Fibroblast of skin of left biceps (primary cell): ENCODE measurements at regions not wholly inside any gene's neighbourhood (a gene's known extent, or its start where the extent isn't known, plus 50 kb on each side); places are given as distances from the start of the nearest gene placed in this dataset.
"Not testable (repeated sequence)": the region's sequence is repeated elsewhere in the genome, so short reads cannot be mapped to it uniquely, and the experiment has no call there.

Experiments
- DNase-seq, 2 experiments: peaks; one replicate each; pipeline ENCODE4 v3.0.0-alpha.2; 2013; ENCODE audit warnings: low read depth in 2 of 2

DNA sequence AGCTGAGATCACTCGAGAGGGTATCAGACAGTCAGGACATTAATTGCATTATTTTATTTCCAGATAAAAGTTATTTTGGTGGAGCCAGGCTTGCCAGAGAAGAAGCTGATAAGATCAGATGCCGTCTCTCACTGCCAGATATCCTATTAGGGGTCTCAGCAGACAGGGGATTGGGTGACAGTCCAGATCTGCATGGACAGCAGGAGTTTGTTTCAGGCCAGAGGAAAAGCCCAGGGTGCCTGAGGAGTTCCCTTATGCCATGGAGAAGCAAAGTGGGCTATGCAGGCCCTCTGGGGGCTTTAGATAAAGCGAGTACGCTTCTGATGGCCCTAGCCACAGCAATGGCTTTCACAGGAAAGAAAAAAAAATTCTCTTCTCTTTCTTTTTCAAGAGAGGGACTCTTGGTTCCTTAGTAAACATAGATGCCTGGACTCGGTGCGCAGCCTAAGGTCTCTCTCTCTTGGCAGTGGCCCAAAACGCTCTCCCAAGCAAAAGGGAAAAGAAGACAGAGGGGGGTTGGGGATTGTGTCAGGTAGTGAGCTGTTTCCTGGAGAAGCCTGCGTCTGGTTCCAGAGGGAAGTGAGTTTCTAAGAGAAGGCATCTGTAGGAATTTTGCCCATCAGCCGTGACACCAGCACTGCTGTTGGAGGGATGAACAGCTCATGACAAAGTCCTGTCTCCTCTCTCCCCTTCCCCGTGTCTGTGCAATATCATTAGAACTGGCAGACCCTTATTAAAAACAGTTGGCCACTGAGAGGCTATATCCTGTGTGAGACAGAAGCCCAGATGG lies 166.3 kb upstream of the FOXF1 start:
- DNase-seq, result no peak

GRCh38 chr16:86344586-86344871 lies 165.8 kb upstream of the FOXF1 start:
- no peak for DNase-seq

DNA sequence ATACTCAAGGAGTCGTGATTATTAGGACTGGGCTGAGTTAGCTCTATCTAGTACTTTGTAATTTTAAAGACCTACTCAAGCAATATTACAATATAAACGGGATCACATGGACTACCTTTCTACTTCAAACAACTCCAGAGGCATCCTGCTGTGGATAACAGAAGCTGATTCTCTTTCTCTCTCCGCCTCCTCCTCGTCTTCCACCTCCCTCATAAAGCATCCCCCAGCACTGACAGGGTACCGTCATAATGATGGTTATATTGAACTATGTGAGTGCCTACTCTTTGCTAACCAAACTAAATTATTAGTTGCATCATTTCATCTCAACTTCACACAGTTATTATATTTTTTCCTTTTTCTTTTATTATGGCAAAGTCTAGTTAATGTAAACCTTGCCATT lies 165.4 kb upstream of the FOXF1 start:
- no peak for DNase-seq

DNA sequence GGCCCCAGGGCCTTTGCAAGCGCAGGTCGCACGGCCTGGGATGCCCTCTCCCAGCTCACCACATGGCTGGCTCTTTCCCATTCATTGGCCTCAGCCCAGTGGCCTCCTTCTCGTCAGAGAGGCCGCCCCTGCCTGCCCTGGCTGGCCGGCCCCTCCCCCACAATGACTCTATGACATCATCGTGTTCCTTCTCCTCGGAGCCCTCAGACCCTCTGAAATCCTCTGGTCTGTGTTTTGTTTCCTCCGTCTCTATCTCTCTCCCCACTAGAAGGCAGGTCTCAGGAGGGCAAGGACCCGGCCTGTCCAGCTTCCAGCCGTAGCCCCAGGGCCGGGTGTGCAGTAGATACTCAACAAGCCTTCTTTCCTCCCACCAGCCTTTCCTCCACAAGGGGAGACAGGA lies 164.8 kb upstream of the FOXF1 start:
- DNase-seq, result no peak

DNA sequence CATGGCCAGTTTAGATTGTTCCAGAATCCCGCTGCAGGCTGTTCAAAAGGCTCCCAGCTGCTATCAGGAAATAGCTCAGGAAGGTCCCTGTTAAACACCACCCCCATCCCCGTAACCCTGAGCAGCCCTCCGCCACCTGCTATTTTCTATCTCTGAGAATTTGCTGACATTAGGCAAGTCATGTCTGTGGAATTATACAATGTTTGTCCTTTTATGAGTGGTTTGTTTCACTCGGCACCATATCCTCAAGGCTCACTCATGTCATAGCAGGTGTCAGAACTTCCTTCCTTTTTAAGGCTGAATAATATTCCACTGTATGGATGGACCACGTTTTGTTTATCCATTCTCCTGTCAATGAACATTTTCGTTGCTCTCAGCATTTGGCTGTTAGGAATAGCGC lies 164.3 kb upstream of the FOXF1 start:
- no peak for DNase-seq

GRCh38 chr16:86347090-86347489 lies 163.2 kb upstream of the FOXF1 start:
- no peak for DNase-seq

DNA sequence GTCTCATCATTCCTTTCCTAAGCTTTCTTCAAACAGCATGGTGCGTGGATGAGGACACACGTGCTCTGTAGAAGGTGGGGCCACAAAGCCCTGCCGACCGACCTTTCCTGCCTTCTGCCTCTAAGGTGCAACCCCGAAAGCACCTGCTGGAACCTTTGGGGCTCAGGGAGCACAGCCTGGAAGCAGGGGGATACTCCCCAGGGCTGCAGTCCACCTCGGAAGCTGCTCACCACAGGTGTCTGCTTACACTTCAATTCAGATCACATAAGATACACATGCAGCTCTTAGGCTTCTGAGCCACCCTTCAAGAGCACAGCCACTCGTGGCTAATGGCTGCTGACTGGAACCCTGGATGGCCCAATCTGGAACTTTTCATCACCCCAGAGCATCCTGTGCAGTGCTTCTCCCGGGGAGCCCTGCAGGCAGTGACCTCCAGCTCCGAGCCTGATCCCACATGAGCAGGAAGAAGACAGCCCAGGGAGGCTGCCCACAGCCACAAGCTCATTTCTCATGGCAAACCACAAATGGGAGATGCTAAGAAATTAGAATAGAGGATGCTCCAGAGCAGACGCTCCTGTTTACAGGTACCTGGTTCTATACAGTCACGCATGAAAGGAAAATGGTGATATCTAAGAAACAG lies 162.3 kb upstream of the FOXF1 start:
- DNase-seq, result no peak

DNA sequence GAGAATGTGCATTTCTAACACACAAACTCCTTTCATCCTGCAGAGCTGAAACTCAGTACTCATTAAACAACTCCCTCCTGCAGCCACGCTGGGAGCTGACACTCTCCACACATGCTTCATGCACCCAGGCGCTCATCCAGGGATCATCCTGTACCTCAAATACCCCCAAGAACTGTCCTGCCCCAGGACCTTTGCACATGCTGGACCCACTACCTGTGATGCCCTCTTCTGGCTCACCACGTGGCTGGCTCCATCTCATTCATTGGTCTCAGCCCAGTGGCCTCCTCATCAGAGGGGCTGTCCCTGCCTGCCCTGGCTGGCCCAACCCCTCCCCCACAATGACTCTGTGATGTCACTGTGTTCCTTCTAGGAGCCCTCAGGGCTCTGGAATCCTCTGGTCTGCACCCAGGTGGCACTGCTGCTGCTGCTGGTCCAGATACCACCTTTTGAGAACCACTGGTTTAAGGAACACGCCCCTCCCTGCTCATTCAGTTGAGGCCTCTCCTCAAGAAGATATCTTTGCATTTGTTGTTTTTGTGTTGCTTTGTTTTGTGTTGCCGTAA lies 160.9 kb upstream of the FOXF1 start:
- DNase-seq, result no peak

- DNase-seq, result no peak
Measured at GRCh38 chr16:86350289-86350688, 160.0 kb upstream of the FOXF1 start.

DNA sequence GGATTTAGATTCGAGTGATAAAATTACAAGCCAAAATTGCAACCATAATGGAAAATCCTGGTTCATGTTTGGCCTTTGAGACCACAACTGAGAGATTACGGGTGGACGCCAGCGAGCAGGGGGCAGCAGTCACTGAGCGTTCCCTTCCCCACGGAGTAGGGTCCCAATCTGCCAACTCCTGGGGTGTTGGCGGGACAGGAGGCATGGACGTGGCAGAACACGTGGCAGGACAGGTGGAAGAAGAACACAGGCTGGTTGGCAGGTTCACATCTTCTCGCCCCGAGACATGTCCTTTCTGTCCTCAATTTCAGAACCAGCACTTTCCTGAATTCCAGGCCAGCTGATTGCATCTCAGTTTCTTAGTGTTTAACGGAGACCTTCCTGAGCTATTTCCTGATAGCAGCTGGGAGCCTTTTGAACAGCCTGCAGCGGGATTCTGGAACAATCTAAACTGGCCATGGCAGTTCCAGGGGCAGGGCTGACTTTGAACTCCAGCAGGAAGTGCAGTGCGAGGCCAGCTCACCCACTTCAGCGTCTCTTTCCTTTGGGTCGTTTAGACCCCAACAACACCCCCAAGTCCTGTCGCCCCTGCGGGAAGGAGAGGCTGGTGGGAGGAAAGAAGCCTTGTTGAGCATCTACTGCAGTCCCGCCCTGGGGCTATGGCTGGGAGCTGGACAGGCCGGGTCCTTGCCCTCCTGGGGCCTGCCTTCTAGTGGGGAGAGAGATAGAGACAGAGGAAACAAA lies 159.1 kb upstream of the FOXF1 start:
- DNase-seq, result no peak

GRCh38 chr16:86351785-86352139 lies 158.6 kb upstream of the FOXF1 start:
- not testable (repeated sequence) for DNase-seq

- no peak for DNase-seq
Measured at GRCh38 chr16:86353148-86353547, 157.2 kb upstream of the FOXF1 start.

- no peak for DNase-seq
Measured at GRCh38 chr16:86353948-86354347, 156.4 kb upstream of the FOXF1 start.

- DNase-seq, result no peak
Measured at GRCh38 chr16:86354641-86355513, 155.4 kb upstream of the FOXF1 start.

DNA sequence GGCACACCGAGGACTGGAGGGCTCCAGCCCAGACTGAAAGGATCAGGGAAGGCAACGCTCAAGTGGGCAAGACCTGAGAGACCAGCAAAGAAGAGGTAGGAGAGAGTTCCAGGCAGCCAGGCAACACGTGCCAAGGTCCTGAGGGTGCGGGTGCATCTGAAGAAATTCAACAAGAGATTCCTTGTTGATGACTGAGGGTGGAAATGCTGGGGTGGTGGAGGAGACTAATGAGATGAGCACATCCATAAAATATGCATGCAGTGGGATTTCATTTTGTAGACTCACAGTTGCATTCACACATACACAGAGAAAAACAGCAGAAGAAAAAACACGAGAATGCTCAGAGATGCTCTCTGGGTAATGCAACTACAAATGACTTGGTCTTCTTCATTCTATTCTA lies 154.8 kb upstream of the FOXF1 start:
- DNase-seq, result peak; percentile 70 to 71

- no peak for DNase-seq
Measured at GRCh38 chr16:86355951-86356350, 154.4 kb upstream of the FOXF1 start.

DNA sequence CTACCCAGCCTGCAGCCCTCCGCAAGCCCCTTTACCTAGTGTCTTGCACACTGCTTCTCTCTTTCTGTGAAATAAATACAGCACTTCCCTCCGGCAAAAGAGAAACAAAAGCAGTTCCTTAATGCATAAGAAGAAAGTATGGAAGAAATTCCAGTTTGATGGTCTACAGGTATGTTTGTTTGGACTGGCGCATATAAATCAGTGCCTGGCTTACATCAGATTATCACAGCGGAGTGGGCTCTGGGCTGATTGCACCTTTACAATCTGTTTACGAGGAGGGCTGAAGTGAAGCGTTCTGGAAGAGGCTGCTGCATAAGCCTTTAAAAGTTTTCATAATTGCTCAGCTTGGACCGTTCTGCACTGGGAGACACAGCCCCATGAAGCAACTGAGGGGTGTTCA lies 153.5 kb upstream of the FOXF1 start:
- DNase-seq, result no peak

- no peak for DNase-seq
Measured at GRCh38 chr16:86357303-86357702, 153.0 kb upstream of the FOXF1 start.

DNA sequence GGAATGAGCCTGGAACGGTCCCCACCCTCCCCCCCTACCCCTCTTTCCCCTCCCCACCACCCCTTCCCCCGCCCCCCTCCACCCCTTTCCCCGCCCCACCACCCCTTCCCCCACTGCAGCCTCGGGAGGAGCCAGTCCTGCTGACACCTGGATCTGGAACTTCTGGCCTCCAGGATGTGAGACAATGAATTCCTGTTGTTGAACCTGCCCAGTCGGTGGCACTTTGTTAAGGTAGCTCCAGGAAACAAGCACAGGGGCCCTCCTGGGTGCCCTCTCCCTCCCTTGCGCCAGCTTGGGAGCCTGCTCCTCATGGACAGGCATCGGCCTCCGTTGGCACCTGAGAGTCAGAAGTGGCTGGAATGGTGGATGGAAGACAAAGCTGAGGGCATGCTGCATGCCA lies 152.4 kb upstream of the FOXF1 start:
- no peak for DNase-seq

- no peak for DNase-seq
Measured at GRCh38 chr16:86359571-86359970, 150.8 kb upstream of the FOXF1 start.

DNA sequence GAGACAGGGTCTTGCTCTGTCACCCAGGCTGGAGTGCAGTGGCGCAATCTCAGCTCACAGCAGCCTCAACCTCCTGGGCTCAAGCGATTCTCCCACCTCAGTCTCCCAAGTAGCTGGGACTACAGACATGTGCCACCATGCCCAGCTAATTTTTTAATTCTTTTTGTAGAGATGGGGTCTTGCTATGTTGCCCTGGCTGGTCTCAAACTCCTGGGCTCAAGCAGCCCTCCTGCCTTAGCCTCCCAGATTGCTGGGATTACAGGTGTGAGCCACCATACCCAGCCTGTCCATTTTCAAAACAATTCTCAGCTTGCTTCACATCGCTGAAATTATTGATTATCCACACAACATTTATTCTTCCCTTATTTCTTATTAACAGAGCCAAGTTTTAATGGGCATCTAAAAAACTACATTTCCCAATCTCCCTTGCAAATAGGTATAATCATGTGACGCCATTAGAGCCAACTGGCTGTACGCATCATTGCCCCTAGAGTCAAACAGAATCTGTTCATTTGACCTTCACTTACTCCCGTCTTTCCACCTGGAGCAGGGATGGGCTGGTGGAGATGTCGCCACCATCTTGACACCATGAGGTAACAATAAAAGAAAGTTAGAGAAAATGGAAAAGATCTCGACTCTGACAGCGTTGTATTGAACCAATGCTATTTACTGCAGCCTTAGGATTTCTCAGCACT lies 148.0 kb upstream of the FOXF1 start:
- DNase-seq, result no peak
